SK-N-SH treated with all-trans-retinoic acid at 6 μM for 48 hours (cell line): ENCODE measurements at regions not wholly inside any gene's neighbourhood (a gene's known extent, or its start where the extent isn't known, plus 50 kb on each side); places are given as distances from the start of the nearest gene placed in this dataset.

ENCODE experiments used
- ARNTL ChIP-seq: fragments of 450-650 bp; formaldehyde crosslinking; IDR thresholded peaks from 2 replicates; pipeline ENCODE4 v1.5.0; 2020; ENCODE audit warnings: low read depth, mild to moderate bottlenecking, moderate library complexity, borderline replicate concordance
- CREB5 ChIP-seq: fragments of 250-450 bp; sonication (Bioruptor Pico); IDR thresholded peaks from 2 replicates; pipeline ENCODE4 v1.5.1; 2020; ENCODE audit warnings: low read depth, mild to moderate bottlenecking, moderate library complexity
- ISL1 ChIP-seq: fragments of 250-450 bp; sonication (Bioruptor Pico); IDR thresholded peaks from 2 replicates; pipeline ENCODE4 v2.1.2; 2022; ENCODE audit warnings: mild to moderate bottlenecking, moderate library complexity
- OSR1 ChIP-seq: fragments of 250-450 bp; sonication (Bioruptor Pico); IDR thresholded peaks from 2 replicates; pipeline ENCODE4 v1.8.0; 2022; ENCODE audit warnings: moderate library complexity, mild to moderate bottlenecking, inconsistent platforms
- POU6F1 ChIP-seq: fragments of 250-450 bp; sonication (Bioruptor Pico); IDR thresholded peaks from 2 replicates; pipeline ENCODE4 v1.8.0; 2021; ENCODE audit warnings: low read depth, mild to moderate bottlenecking, moderate library complexity, borderline replicate concordance
- RARB ChIP-seq: fragments of 250-450 bp; sonication (Bioruptor Pico); IDR thresholded peaks from 2 replicates; pipeline ENCODE4 v1.8.0; 2021; ENCODE audit warnings: mild to moderate bottlenecking, moderate library complexity
- SNAI2 ChIP-seq: fragments of 250-450 bp; sonication (Bioruptor Pico); IDR thresholded peaks from 2 replicates; pipeline ENCODE4 v1.5.0; 2020; ENCODE audit warnings: mild to moderate bottlenecking, moderate library complexity
- TOX ChIP-seq: fragments of 250-450 bp; sonication (Bioruptor Pico); IDR thresholded peaks from 2 replicates; pipeline ENCODE4 v1.8.0; 2021; ENCODE audit warnings: mild to moderate bottlenecking, moderate library complexity, borderline replicate concordance
- ZFP3 ChIP-seq: fragments of 250-450 bp; sonication (Bioruptor Pico); IDR thresholded peaks from 2 replicates; pipeline ENCODE4 v1.5.0; 2020; ENCODE audit warnings: mild to moderate bottlenecking, moderate library complexity
- ZFP30 ChIP-seq: fragments of 450-650 bp; formaldehyde crosslinking; IDR thresholded peaks from 2 replicates; pipeline ENCODE4 v1.5.0; 2022; ENCODE audit warnings: mild to moderate bottlenecking, moderate library complexity
- ZNF565 ChIP-seq: fragments of 450-650 bp; formaldehyde crosslinking; conservative IDR thresholded peaks from 2 replicates; pipeline ENCODE4 v1.5.0; 2020; ENCODE audit warnings: low read depth, mild to moderate bottlenecking, moderate library complexity
- ZNF8 ChIP-seq: fragments of 450-650 bp; formaldehyde crosslinking; IDR thresholded peaks from 2 replicates; pipeline ENCODE4 v1.5.0; 2020; ENCODE audit warnings: mild to moderate bottlenecking, moderate library complexity

GRCh38 chr20:56808732-56809131 is 179.6 kb downstream of the TFAP2C start:
- TF ChIP-seq ZNF565 (CRISPR knock-in tag) = no peak
- no peak for TF ChIP-seq RARB (CRISPR knock-in tag)
- no peak for TF ChIP-seq ZFP3
- TF ChIP-seq SNAI2 (CRISPR knock-in tag) = no peak
- TF ChIP-seq ISL1 (CRISPR knock-in tag) = no peak
- TF ChIP-seq CREB5 (CRISPR knock-in tag) = no peak
- no peak for TF ChIP-seq POU6F1 (CRISPR knock-in tag)
- no peak for TF ChIP-seq ARNTL
- no peak for TF ChIP-seq TOX
- no peak for TF ChIP-seq OSR1 (CRISPR knock-in tag)
- TF ChIP-seq ZFP30 (CRISPR knock-in tag) = no peak
- no peak for TF ChIP-seq ZNF8 (CRISPR knock-in tag)
